ENCODE measurements at regions not wholly inside any gene's neighbourhood (a gene's known extent, or its start where the extent isn't known, plus 50 kb on each side); places are given as distances from the start of the nearest gene placed in this dataset.

DNA sequence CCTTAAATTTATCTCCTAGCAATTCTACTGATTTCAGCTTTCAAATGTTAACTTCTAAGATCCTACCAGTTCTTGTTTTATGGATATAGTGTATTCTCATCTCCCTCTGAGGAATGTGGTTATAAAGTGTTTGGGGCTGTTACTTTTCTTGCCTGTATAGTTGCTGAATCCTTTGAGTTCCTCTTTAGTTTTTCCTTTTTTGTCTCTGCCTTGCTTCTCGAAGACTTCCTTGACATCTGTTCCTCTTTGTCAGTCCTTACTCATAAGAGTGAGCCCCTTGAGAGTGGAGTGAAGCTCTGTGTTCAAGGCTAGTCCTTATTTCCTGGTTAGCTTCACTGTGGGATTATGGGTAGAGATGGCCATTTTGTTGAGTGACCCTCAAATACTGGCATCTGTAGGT is 84.6 kb downstream of the ELOVL4 start:
- Histone ChIP-seq H3K27ac (ENCODE audit: low read depth in 2 of 2, low read length in 1 of 2) (no peak overlapping the region), H2AFZ (ENCODE audit: low read depth) (no peak overlapping the region), H4K20me1 (ENCODE audit: insufficient read depth) (no peaks in the 10 kb centered on the region), H3F3A (replicated peaks; ENCODE audit: insufficient read depth) (no peaks in the 10 kb centered on the region), H3K4me2 (no peak overlapping the region), H3K4me1 (ENCODE audit: control insufficient read depth in 1 of 2, insufficient read depth in 2 of 2, low read depth in 1 of 2, low read length in 1 of 2) (peaks cover 0 to 11% of the 10 kb centered on the region in 2 experiments; a peak in 2 of 4 replicates), H3K9me3 (no peaks in the 10 kb centered on the region), H3K4me3 (ENCODE audit: low read depth in 2 of 2, low read length in 1 of 2) (no peak overlapping the region), H3K27me3 (ENCODE audit: insufficient read depth) (no peaks in the 10 kb centered on the region), H3K9ac (no peak overlapping the region), H3K79me2 (ENCODE audit: insufficient read depth) (no peaks in the 10 kb centered on the region), H3K9me2 (no peaks in the 10 kb centered on the region), H3K36me3 (replicated peaks in 1 of 2; ENCODE audit: control insufficient read depth in 1 of 2, insufficient read depth in 2 of 2, low read length in 1 of 2) (no peaks in the 10 kb centered on the region)
- no peak for DNase-seq
- POLR2A ChIA-PET, result no interaction called here
- WGBS (ENCODE audit: low lambda C conversion rate), result 24% methylated on average over 1 of the region's 1 CpG
- CTCF ChIA-PET, result interaction anchor here (1.0 to 1.5 kb wide), 3 partner anchors 12 to 292 kb away, joined by 3 to 4 read pairs (median 3); no protein-coding TSS in a partner anchor
- TF ChIP-seq, protein P1, sequence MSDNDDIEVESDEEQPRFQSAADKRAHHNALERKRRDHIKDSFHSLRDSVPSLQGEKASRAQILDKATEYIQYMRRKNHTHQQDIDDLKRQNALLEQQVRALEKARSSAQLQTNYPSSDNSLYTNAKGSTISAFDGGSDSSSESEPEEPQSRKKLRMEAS (IDR thresholded peaks at IDR 0.05; ENCODE audit: low read depth), result no peak
- TF ChIP-seq ZBTB33 (IDR thresholded peaks at IDR 0.05; ENCODE audit: borderline replicate concordance, low read depth) (no peak), SMC3 (IDR thresholded peaks at IDR 0.05; ENCODE audit: low read depth, low read length) (no peak), CHD2 (IDR thresholded peaks at IDR 0.05; ENCODE audit: low read length, partially characterized antibody) (no peak), IRF3 (IDR thresholded peaks at IDR 0.05; ENCODE audit: low read depth, low read length) (no peak), GABPA (IDR thresholded peaks at IDR 0.05; ENCODE audit: low read depth) (no peak)

DNA sequence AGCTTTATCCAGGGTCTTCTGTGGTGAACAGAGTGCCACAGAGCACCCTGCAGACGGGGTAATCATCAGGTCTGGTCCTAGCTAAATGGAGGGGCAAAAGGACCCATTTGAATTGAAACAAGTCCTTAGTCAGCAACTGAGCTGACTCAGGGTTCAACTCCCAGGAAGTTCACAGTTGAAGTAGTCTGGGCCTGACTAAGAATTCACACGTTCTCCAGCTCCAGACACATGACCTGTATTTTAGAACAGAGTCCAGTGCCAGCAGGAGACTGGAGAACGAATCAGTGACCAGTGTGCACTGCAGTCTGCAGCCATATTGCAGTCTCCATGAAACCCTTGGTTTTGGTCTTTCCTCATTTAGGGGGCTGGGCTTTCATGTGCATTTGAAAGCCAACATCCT is 85.2 kb downstream of the ELOVL4 start:
- Histone ChIP-seq H4K20me1 (ENCODE audit: insufficient read depth) (no peaks in the 10 kb centered on the region), H3K9me3 (no peaks in the 10 kb centered on the region), H3K4me1 (ENCODE audit: control insufficient read depth in 1 of 2, insufficient read depth in 2 of 2, low read depth in 1 of 2, low read length in 1 of 2) (peaks cover 0 to 8% of the 10 kb centered on the region in 2 experiments; a peak in 2 of 4 replicates), H3K9ac (no peak overlapping the region), H3K4me2 (no peak overlapping the region), H2AFZ (ENCODE audit: low read depth) (no peak overlapping the region), H3K36me3 (replicated peaks in 1 of 2; ENCODE audit: control insufficient read depth in 1 of 2, insufficient read depth in 2 of 2, low read length in 1 of 2) (no peaks in the 10 kb centered on the region), H3F3A (replicated peaks; ENCODE audit: insufficient read depth) (no peaks in the 10 kb centered on the region), H3K27ac (ENCODE audit: low read depth in 2 of 2, low read length in 1 of 2) (no peak overlapping the region), H3K9me2 (no peaks in the 10 kb centered on the region), H3K79me2 (ENCODE audit: insufficient read depth) (no peaks in the 10 kb centered on the region), H3K27me3 (ENCODE audit: insufficient read depth) (no peaks in the 10 kb centered on the region), H3K4me3 (ENCODE audit: low read depth in 2 of 2, low read length in 1 of 2) (no peak overlapping the region)
- DNase-seq, result no peak
- ChIA-PET POLR2A (no interaction called here), CTCF (interaction anchor here (1.5 kb wide), 1 partner anchor 291 kb away, joined by 4 read pairs; no protein-coding TSS in a partner anchor)
- 15% methylated on average over 3 of the region's 3 CpGs for WGBS (ENCODE audit: low lambda C conversion rate)
- TF ChIP-seq CHD2 (IDR thresholded peaks at IDR 0.05; ENCODE audit: low read length, partially characterized antibody), result no peak
- TF ChIP-seq REST (IDR thresholded peaks at IDR 0.05; ENCODE audit: low read depth, low read length), result no peak
- no peak for TF ChIP-seq RCOR1 (IDR thresholded peaks at IDR 0.05; ENCODE audit: low read length)
- no peak for TF ChIP-seq FOXM1 (IDR thresholded peaks at IDR 0.05; ENCODE audit: low read depth)
- TF ChIP-seq IRF3 (IDR thresholded peaks at IDR 0.05; ENCODE audit: low read depth, low read length), result no peak
- no peak for TF ChIP-seq TAF1 (IDR thresholded peaks at IDR 0.05; ENCODE audit: borderline replicate concordance, low read depth, low read length)
- TF ChIP-seq NRF1 (IDR thresholded peaks at IDR 0.05; ENCODE audit: low read depth, low read length), result no peak
- no peak for TF ChIP-seq FOSL2 (IDR thresholded peaks at IDR 0.05; ENCODE audit: borderline replicate concordance, low read depth)
- TF ChIP-seq USF2 (IDR thresholded peaks at IDR 0.05; ENCODE audit: borderline replicate concordance, low read depth, low read length), result no peak
- no peak for TF ChIP-seq ZBTB33 (IDR thresholded peaks at IDR 0.05; ENCODE audit: borderline replicate concordance, low read depth)

All from SK-N-SH (cell line).